ENCODE measurements at regions not wholly inside any gene's neighbourhood (a gene's known extent, or its start where the extent isn't known, plus 50 kb on each side); places are given as distances from the start of the nearest gene placed in this dataset.

DNA sequence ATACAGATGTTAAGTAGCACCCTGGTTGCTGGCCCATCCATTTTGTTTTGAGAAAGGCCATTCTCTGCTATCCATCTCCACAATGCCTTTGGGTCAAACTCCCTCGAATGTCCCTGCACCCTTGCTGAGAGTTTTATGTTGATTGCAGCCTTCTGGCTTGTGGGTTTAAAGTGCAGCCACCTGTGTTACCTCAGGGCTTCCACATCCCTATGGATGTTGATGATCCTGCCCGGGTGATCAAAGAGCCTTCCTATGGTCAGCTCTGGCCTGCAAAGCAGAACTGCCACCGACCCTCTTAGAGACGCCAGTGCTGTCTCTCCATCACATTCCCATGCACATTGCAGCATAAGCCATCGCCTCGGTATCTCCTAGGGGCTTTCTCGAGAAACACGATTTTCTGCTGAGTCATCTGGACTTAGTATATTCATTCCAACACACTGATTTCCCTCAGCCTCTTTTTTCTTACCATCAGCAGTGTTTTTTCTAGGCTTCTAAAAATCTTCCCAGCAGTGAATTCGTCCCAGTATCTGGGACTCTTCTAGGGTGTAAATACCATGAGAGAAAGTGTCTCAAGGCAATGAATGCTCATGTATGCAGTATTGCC is 585.7 kb upstream of the TMEM132C start:
- DNase-seq (ENCODE audit: low spot score) (no peak), ATAC-seq (no peak)
- Mint-ChIP-seq H3K9me3 (peaks cover 98% of the 10 kb centered on the region), H3K4me3 (no peak overlapping the region), H3K27ac (no peak overlapping the region), H3K36me3 (ENCODE audit: low read depth) (peaks cover 55% of the 10 kb centered on the region), H3K4me1 (no peaks in the 10 kb centered on the region), H3K27me3 (ENCODE audit: insufficient read depth, low read depth, poor library complexity) (peaks cover 7% of the 10 kb centered on the region)
- Histone ChIP-seq H4K20me1 (replicated peaks; ENCODE audit: insufficient read depth) (no peaks in the 10 kb centered on the region), H3K9me2 (ENCODE audit: insufficient read depth) (no peaks in the 10 kb centered on the region), H3K79me2 (replicated peaks; ENCODE audit: insufficient read depth) (no peaks in the 10 kb centered on the region), H3F3A (replicated peaks; ENCODE audit: low read depth) (no peaks in the 10 kb centered on the region), H3K27me3 (ENCODE audit: insufficient read depth) (no peaks in the 10 kb centered on the region), H3K36me3 (ENCODE audit: insufficient read depth) (no peaks in the 10 kb centered on the region), H3K4me2 (no peak overlapping the region), H3K4me3 (no peak overlapping the region), H3K4me1 (ENCODE audit: insufficient read depth) (0 out of 2 replicates have a peak, but pooled peaks cover 5% of the 10 kb centered on the region), H2AFZ (no peak overlapping the region), H3K27ac (ENCODE audit: low read depth) (no peak overlapping the region)
- no peak for TF ChIP-seq ZNF114 (CRISPR knock-in tag; IDR thresholded peaks at IDR 0.05)
- TF ChIP-seq EZH2phosphoT487 (IDR thresholded peaks at IDR 0.05; ENCODE audit: unreplicated experiment) = no peak
- TF ChIP-seq STAT1 (IDR thresholded peaks at IDR 0.05; ENCODE audit: unreplicated experiment) = no peak
- TF ChIP-seq ETS1 (IDR thresholded peaks at IDR 0.05) = no peak
- TF ChIP-seq NANOG (IDR thresholded peaks at IDR 0.05; ENCODE audit: borderline replicate concordance) = no peak
- TF ChIP-seq POLR2AphosphoS5 (IDR thresholded peaks at IDR 0.05; ENCODE audit: low read depth) = no peak
- TF ChIP-seq JUNB (IDR thresholded peaks at IDR 0.05; ENCODE audit: unreplicated experiment) = no peak
- TF ChIP-seq, protein P1, sequence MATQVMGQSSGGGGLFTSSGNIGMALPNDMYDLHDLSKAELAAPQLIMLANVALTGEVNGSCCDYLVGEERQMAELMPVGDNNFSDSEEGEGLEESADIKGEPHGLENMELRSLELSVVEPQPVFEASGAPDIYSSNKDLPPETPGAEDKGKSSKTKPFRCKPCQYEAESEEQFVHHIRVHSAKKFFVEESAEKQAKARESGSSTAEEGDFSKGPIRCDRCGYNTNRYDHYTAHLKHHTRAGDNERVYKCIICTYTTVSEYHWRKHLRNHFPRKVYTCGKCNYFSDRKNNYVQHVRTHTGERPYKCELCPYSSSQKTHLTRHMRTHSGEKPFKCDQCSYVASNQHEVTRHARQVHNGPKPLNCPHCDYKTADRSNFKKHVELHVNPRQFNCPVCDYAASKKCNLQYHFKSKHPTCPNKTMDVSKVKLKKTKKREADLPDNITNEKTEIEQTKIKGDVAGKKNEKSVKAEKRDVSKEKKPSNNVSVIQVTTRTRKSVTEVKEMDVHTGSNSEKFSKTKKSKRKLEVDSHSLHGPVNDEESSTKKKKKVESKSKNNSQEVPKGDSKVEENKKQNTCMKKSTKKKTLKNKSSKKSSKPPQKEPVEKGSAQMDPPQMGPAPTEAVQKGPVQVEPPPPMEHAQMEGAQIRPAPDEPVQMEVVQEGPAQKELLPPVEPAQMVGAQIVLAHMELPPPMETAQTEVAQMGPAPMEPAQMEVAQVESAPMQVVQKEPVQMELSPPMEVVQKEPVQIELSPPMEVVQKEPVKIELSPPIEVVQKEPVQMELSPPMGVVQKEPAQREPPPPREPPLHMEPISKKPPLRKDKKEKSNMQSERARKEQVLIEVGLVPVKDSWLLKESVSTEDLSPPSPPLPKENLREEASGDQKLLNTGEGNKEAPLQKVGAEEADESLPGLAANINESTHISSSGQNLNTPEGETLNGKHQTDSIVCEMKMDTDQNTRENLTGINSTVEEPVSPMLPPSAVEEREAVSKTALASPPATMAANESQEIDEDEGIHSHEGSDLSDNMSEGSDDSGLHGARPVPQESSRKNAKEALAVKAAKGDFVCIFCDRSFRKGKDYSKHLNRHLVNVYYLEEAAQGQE (IDR thresholded peaks at IDR 0.05; ENCODE audit: unreplicated experiment) = no peak
- TF ChIP-seq, protein P2, sequence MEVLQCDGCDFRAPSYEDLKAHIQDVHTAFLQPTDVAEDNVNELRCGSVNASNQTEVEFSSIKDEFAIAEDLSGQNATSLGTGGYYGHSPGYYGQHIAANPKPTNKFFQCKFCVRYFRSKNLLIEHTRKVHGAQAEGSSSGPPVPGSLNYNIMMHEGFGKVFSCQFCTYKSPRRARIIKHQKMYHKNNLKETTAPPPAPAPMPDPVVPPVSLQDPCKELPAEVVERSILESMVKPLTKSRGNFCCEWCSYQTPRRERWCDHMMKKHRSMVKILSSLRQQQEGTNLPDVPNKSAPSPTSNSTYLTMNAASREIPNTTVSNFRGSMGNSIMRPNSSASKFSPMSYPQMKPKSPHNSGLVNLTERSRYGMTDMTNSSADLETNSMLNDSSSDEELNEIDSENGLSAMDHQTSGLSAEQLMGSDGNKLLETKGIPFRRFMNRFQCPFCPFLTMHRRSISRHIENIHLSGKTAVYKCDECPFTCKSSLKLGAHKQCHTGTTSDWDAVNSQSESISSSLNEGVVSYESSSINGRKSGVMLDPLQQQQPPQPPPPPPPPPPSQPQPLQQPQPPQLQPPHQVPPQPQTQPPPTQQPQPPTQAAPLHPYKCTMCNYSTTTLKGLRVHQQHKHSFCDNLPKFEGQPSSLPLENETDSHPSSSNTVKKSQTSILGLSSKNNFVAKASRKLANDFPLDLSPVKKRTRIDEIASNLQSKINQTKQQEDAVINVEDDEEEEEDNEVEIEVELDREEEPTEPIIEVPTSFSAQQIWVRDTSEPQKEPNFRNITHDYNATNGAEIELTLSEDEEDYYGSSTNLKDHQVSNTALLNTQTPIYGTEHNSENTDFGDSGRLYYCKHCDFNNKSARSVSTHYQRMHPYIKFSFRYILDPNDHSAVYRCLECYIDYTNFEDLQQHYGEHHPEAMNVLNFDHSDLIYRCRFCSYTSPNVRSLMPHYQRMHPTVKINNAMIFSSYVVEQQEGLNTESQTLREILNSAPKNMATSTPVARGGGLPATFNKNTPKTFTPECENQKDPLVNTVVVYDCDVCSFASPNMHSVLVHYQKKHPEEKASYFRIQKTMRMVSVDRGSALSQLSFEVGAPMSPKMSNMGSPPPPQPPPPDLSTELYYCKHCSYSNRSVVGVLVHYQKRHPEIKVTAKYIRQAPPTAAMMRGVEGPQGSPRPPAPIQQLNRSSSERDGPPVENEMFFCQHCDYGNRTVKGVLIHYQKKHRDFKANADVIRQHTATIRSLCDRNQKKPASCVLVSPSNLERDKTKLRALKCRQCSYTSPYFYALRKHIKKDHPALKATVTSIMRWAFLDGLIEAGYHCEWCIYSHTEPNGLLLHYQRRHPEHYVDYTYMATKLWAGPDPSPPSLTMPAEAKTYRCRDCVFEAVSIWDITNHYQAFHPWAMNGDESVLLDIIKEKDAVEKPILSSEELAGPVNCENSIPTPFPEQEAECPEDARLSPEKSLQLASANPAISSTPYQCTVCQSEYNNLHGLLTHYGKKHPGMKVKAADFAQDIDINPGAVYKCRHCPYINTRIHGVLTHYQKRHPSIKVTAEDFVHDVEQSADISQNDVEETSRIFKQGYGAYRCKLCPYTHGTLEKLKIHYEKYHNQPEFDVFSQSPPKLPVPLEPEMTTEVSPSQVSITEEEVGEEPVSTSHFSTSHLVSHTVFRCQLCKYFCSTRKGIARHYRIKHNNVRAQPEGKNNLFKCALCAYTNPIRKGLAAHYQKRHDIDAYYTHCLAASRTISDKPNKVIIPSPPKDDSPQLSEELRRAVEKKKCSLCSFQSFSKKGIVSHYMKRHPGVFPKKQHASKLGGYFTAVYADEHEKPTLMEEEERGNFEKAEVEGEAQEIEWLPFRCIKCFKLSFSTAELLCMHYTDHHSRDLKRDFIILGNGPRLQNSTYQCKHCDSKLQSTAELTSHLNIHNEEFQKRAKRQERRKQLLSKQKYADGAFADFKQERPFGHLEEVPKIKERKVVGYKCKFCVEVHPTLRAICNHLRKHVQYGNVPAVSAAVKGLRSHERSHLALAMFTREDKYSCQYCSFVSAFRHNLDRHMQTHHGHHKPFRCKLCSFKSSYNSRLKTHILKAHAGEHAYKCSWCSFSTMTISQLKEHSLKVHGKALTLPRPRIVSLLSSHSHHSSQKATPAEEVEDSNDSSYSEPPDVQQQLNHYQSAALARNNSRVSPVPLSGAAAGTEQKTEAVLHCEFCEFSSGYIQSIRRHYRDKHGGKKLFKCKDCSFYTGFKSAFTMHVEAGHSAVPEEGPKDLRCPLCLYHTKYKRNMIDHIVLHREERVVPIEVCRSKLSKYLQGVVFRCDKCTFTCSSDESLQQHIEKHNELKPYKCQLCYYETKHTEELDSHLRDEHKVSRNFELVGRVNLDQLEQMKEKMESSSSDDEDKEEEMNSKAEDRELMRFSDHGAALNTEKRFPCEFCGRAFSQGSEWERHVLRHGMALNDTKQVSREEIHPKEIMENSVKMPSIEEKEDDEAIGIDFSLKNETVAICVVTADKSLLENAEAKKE (CRISPR knock-in tag; IDR thresholded peaks at IDR 0.05) = no peak
- no peak for TF ChIP-seq ZNF331 (CRISPR knock-in tag; IDR thresholded peaks at IDR 0.05; ENCODE audit: low read depth)
- TF ChIP-seq CREB1 (CRISPR knock-in tag; IDR thresholded peaks at IDR 0.05; ENCODE audit: low read depth) = no peak
- TF ChIP-seq, protein P3, sequence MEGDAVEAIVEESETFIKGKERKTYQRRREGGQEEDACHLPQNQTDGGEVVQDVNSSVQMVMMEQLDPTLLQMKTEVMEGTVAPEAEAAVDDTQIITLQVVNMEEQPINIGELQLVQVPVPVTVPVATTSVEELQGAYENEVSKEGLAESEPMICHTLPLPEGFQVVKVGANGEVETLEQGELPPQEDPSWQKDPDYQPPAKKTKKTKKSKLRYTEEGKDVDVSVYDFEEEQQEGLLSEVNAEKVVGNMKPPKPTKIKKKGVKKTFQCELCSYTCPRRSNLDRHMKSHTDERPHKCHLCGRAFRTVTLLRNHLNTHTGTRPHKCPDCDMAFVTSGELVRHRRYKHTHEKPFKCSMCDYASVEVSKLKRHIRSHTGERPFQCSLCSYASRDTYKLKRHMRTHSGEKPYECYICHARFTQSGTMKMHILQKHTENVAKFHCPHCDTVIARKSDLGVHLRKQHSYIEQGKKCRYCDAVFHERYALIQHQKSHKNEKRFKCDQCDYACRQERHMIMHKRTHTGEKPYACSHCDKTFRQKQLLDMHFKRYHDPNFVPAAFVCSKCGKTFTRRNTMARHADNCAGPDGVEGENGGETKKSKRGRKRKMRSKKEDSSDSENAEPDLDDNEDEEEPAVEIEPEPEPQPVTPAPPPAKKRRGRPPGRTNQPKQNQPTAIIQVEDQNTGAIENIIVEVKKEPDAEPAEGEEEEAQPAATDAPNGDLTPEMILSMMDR (conservative IDR thresholded peaks at IDR 0.05; ENCODE audit: low read depth in 2 of 2) = no peak
- TF ChIP-seq EZH2 (IDR thresholded peaks at IDR 0.05; ENCODE audit: low read depth, unreplicated experiment) = no peak
